ENCODE measurements at regions not wholly inside any gene's neighbourhood (a gene's known extent, or its start where the extent isn't known, plus 50 kb on each side); places are given as distances from the start of the nearest gene placed in this dataset.

- TF ChIP-seq EZH2 (IDR thresholded peaks at IDR 0.05; ENCODE audit: insufficient read depth, poor library complexity, severe bottlenecking) (no peak), EZH2phosphoT487 (IDR thresholded peaks at IDR 0.05; ENCODE audit: insufficient read depth, low read depth) (no peak)
Measured at GRCh38 chr14:98819867-98820206, 452.2 kb downstream of the BCL11B start.

Data from GM23248 (cell line).